ENCODE measurements at regions not wholly inside any gene's neighbourhood (a gene's known extent, or its start where the extent isn't known, plus 50 kb on each side); places are given as distances from the start of the nearest gene placed in this dataset.

DNA sequence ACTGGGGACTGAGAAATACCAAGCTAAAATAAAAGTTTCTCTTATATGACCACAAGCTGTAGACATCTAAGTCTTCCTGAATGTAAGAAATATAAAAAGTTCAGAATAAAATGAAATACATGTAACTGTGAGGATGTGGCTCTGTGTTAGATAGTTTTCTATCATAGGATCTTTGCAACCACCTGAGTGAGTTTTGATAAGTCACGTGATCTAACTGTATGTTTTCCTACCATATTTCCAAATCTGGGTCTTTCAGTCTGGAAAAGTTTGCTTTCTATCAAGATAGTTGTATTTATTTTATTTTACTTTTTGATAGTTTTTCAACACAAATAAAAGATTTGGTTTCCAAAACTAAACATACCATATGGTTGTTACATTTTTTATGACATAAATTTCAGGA is 1905.8 kb upstream of the ACO1 start:
- no peak for DNase-seq (ENCODE audit: low spot score in 2 of 2)
- no peaks in the 10 kb centered on the region for H3K9me3 ChIP-seq
- no peak overlapping the region for H3K4me3 ChIP-seq
- no peaks in the 10 kb centered on the region for H3K27me3 ChIP-seq (ENCODE audit: low read depth)
- no peaks in the 10 kb centered on the region for H3K36me3 ChIP-seq (replicated peaks)
- H3K4me1 ChIP-seq, result no peaks in the 10 kb centered on the region
- in situ Hi-C loops (cut with MboI; ENCODE audit: low sequenced_read_pairs), result no loop called here

DNA sequence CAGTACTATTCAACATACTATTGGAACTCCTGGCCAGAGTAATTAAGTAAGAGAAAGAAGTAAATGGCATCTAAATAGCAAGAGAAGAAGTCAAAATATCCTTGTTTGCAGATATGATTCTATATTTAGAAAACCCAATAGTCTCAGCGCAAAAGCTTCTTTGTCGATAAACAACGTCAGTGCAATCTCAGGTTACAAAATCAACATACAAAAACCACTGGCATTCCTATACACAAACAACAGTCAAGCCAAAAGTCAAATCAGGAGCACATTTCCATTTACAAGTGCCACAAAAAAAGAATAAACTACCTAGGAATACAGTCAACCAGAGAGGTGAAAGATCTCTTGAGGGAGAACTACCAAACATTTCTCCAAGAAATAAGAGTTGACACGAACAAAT is 1901.9 kb upstream of the ACO1 start:
- H3K4me3 ChIP-seq, result no peak overlapping the region
- no peak for DNase-seq (ENCODE audit: low spot score in 2 of 2)
- in situ Hi-C loops (cut with MboI; ENCODE audit: low sequenced_read_pairs), result no loop called here
- H3K4me1 ChIP-seq, result no peaks in the 10 kb centered on the region
- H3K27me3 ChIP-seq (ENCODE audit: low read depth), result no peaks in the 10 kb centered on the region
- H3K9me3 ChIP-seq, result no peaks in the 10 kb centered on the region
- H3K36me3 ChIP-seq (replicated peaks), result no peaks in the 10 kb centered on the region

DNA sequence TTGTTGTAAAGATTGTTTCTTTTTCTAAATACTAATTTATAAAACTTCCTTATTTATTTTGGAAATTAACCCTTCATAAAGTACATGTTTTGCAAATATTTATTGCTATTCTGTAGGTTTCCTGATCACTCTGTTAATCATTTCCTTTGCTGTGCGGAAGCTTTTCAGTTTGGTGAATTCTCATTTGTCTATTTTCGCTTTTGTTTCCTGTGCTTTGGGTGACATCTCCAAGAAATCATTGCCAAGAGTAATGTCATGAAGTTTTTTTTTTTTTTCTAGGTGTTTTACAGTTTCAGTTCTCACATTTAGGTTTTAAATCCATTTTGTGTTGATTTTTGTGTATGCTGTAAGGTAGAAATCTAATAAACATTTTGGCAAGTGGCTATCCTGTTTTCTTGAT is 1899.8 kb upstream of the ACO1 start:
- no peaks in the 10 kb centered on the region for H3K9me3 ChIP-seq
- no peak overlapping the region for H3K4me3 ChIP-seq
- H3K4me1 ChIP-seq, result no peaks in the 10 kb centered on the region
- H3K27me3 ChIP-seq (ENCODE audit: low read depth), result no peaks in the 10 kb centered on the region
- H3K36me3 ChIP-seq (replicated peaks), result no peaks in the 10 kb centered on the region
- no peak for DNase-seq (ENCODE audit: low spot score in 2 of 2)
- in situ Hi-C loops (cut with MboI; ENCODE audit: low sequenced_read_pairs), result no loop called here

DNA sequence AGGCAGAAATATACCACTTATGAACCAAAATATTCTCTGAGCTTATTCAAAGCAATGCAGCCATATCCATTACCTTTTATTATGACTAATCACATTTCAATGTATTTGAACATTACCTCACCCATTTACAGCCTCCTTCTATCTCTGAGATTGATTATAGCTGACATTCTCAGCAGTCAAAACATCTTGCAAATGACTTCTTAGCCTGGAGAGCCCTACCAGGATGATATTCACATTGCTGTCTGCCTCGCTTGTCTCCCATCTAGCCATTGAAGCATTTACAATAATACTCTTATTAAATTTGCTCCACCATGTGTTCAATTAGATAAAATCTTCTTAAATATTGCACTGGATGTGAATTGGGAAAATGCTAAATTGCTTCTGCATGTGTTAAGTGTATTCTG is 1879.9 kb upstream of the ACO1 start:
- Histone ChIP-seq H3K27me3 (ENCODE audit: low read depth) (no peaks in the 10 kb centered on the region), H3K4me3 (no peak overlapping the region), H3K4me1 (no peaks in the 10 kb centered on the region), H3K9me3 (no peaks in the 10 kb centered on the region), H3K36me3 (replicated peaks) (no peaks in the 10 kb centered on the region)
- no peak for DNase-seq (ENCODE audit: low spot score in 2 of 2)
- in situ Hi-C loops (cut with MboI; ENCODE audit: low sequenced_read_pairs), result no loop called here

DNA sequence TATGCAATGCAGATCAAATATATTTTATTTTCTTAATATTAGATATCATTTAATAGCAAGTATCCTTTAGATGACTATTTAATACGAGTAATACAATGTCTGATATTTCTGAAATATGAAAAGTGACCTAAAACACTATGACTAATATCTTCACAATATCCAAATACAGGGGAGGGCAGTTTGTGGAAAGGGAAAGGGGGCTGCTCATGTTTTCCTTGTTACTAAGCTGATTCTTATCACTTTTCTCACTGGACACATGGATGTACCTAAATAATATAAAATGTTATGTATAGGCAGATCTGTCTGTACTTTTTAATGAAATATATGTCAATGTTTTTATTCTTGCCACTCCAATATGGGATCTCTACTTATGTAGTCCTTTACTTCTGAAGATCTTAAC is 1879.1 kb upstream of the ACO1 start:
- no peak for DNase-seq (ENCODE audit: low spot score in 2 of 2)
- Histone ChIP-seq H3K9me3 (no peaks in the 10 kb centered on the region), H3K36me3 (replicated peaks) (no peaks in the 10 kb centered on the region), H3K4me1 (no peaks in the 10 kb centered on the region), H3K4me3 (no peak overlapping the region), H3K27me3 (ENCODE audit: low read depth) (no peaks in the 10 kb centered on the region)
- in situ Hi-C loops (cut with MboI; ENCODE audit: low sequenced_read_pairs), result no loop called here

DNA sequence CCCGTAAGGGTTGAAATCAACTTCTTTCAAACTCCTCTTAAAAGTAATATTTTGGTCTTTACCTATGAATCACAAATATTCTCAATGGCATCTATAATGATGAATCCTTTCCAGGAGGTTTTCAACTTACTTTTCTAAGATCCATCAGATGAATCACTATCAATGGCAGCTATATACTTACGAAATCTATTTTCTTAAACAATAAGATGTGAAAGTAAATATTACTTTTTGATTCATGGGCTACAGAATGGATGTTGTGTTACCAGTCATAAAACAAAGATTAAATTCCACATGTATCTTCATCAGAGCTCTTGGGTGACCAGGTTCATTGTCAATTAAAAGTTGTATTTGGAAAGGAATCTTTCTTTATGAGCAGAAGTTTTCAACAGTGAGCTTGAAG is 1877.7 kb upstream of the ACO1 start:
- in situ Hi-C loops (cut with MboI; ENCODE audit: low sequenced_read_pairs), result no loop called here
- H3K27me3 ChIP-seq (ENCODE audit: low read depth), result no peaks in the 10 kb centered on the region
- H3K36me3 ChIP-seq (replicated peaks), result no peaks in the 10 kb centered on the region
- H3K9me3 ChIP-seq, result no peaks in the 10 kb centered on the region
- DNase-seq (ENCODE audit: low spot score in 2 of 2), result no peak
- no peaks in the 10 kb centered on the region for H3K4me1 ChIP-seq
- H3K4me3 ChIP-seq, result no peak overlapping the region

DNA sequence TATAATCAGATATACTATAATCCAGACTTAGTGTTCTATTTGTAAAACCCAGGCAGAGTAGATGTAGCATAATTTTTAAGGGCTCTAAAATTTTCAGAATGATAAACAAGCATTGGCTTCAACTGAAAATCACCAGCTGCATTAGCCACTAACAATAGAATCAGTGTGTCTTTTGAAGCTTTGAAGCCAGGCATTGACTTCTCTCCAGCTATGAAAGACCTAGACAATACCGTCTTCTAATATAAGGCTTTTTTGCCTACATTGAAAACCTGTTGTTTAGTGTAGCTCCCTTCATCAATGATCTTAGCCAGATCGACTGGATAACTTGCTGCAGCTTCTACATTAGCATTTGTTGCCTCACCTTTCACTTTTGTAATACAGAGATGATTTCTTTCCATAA is 1877.3 kb upstream of the ACO1 start:
- Histone ChIP-seq H3K4me3 (no peak overlapping the region), H3K27me3 (ENCODE audit: low read depth) (no peaks in the 10 kb centered on the region), H3K9me3 (no peaks in the 10 kb centered on the region), H3K4me1 (no peaks in the 10 kb centered on the region), H3K36me3 (replicated peaks) (no peaks in the 10 kb centered on the region)
- no peak for DNase-seq (ENCODE audit: low spot score in 2 of 2)
- in situ Hi-C loops (cut with MboI; ENCODE audit: low sequenced_read_pairs), result no loop called here

DNA sequence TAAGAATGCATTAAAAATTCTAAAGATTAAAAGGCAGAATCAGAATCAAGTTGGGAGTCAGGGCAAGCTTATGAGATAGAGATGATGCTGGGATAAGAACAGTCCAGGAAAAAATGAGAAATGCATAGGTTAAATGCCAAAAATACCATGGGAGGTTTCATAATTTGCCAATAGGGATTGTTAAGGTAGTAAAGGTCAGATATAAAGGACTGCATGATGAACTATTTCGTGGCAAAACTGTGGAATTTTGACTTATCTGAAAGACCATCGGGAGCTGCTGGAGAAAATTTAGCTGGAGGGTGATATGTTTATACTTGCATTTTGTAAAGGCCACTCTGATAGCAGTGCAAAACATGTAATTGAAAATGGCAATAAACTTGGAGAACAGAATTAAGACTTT is 1872.8 kb upstream of the ACO1 start:
- Histone ChIP-seq H3K27me3 (ENCODE audit: low read depth) (no peaks in the 10 kb centered on the region), H3K4me3 (no peak overlapping the region), H3K36me3 (replicated peaks) (no peaks in the 10 kb centered on the region), H3K9me3 (no peaks in the 10 kb centered on the region), H3K4me1 (no peaks in the 10 kb centered on the region)
- in situ Hi-C loops (cut with MboI; ENCODE audit: low sequenced_read_pairs), result no loop called here
- no peak for DNase-seq (ENCODE audit: low spot score in 2 of 2)

DNA sequence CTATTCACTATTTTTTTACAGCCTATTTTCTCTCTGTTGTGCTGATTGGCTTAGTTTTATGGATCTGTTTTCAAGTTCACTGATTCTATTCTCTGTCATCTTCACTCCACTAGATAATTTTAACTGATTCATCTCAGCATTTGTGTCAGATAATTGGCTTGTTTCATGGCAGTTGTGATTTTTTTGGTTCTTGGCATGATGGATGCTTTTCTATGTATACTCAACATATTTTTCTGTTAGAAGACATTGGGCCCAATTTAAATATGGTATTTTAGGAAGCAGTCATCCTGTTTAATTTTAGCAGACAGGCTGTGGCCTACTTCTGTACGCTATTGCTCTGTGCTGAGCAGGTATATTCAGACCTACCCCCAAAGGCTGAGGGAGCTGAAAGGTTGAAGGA is 1865.3 kb upstream of the ACO1 start:
- H3K4me1 ChIP-seq, result no peaks in the 10 kb centered on the region
- DNase-seq (ENCODE audit: low spot score in 2 of 2), result no peak
- no peak overlapping the region for H3K4me3 ChIP-seq
- no peaks in the 10 kb centered on the region for H3K9me3 ChIP-seq
- H3K36me3 ChIP-seq (replicated peaks), result no peaks in the 10 kb centered on the region
- in situ Hi-C loops (cut with MboI; ENCODE audit: low sequenced_read_pairs), result no loop called here
- H3K27me3 ChIP-seq (ENCODE audit: low read depth), result no peaks in the 10 kb centered on the region

DNA sequence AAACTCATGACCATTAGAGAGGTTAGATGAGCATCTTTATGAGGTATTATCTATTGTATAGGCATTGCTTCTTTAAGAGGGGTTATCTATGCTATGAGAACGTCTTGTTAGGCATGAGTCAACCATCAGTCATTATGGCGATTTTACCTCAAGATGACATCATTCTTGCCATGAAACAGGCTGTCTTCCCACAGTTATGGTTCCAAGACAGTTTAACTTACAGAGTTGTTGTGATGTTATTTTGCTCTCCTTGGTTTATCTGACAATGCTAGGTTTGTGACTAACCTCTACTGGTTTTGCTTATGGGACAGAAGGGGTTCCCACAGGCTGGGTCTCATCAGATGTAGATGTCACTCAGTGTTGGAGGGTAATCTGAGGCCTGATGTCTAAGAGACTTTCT is 1864.7 kb upstream of the ACO1 start:
- Histone ChIP-seq H3K9me3 (no peaks in the 10 kb centered on the region), H3K27me3 (ENCODE audit: low read depth) (no peaks in the 10 kb centered on the region), H3K36me3 (replicated peaks) (no peaks in the 10 kb centered on the region), H3K4me3 (no peak overlapping the region), H3K4me1 (no peaks in the 10 kb centered on the region)
- no peak for DNase-seq (ENCODE audit: low spot score in 2 of 2)
- in situ Hi-C loops (cut with MboI; ENCODE audit: low sequenced_read_pairs), result no loop called here

DNA sequence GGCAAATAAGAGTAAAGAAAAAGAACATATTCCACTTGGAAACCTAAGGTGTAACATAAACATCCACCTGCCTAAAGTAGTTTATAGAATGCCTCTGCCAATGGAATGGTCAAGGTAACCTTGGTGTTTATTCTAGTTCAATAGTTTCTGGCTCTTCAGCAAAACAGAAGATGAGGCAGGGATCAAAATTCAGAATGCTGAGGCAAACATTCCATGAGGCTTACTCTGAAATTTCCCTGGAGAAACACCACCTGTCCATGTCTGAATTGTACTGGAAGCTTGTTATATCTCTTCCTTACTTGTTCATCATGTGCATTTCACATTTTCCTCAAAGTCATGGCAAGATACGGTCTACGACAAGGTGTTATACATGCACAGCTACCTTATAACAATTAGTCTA is 1862.4 kb upstream of the ACO1 start:
- no peaks in the 10 kb centered on the region for H3K9me3 ChIP-seq
- H3K27me3 ChIP-seq (ENCODE audit: low read depth), result no peaks in the 10 kb centered on the region
- in situ Hi-C loops (cut with MboI; ENCODE audit: low sequenced_read_pairs), result no loop called here
- H3K4me3 ChIP-seq, result no peak overlapping the region
- no peak for DNase-seq (ENCODE audit: low spot score in 2 of 2)
- H3K36me3 ChIP-seq (replicated peaks), result no peaks in the 10 kb centered on the region
- no peaks in the 10 kb centered on the region for H3K4me1 ChIP-seq

DNA sequence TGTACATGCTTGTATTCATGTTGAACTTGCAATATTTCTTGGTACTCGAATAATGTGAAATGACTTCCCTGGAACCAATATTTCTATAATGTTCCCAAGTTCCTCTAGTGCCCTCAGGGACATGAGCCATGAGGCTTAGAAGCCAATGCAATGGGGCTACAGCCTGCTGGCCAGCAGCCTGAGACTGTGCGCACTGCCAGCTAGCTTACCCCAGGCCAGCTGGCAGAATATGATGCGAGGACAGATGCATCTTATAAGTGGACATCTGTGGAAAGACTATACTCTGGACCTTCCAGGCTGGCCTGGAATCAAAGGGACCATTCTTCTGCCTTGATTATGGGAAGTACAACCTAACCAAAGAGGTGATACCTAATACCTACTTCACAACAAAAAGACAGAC is 1862.0 kb upstream of the ACO1 start:
- no peaks in the 10 kb centered on the region for H3K9me3 ChIP-seq
- no peak overlapping the region for H3K4me3 ChIP-seq
- in situ Hi-C loops (cut with MboI; ENCODE audit: low sequenced_read_pairs), result no loop called here
- H3K4me1 ChIP-seq, result no peaks in the 10 kb centered on the region
- DNase-seq (ENCODE audit: low spot score in 2 of 2), result no peak
- H3K36me3 ChIP-seq (replicated peaks), result no peaks in the 10 kb centered on the region
- no peaks in the 10 kb centered on the region for H3K27me3 ChIP-seq (ENCODE audit: low read depth)

DNA sequence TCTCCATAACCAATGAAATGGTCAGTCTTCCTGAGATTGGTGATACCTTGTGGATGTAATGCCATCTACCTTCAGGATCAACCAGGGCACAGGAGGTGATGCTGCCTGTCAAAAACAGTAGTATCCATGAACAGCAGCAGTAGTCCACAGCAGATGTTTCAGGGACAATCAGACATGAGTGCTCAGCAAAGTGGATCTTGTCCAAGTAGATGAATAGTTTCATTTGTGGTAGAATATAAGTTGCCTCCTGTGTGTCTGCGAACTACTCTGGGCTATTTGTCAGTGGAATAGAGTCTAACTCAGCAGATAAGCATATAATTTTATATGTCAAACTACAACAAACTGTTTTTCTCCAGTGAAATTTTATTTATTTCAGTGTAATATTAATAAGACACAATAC is 1860.1 kb upstream of the ACO1 start:
- Histone ChIP-seq H3K4me1 (no peaks in the 10 kb centered on the region), H3K9me3 (no peaks in the 10 kb centered on the region), H3K27me3 (ENCODE audit: low read depth) (no peaks in the 10 kb centered on the region), H3K36me3 (replicated peaks) (no peaks in the 10 kb centered on the region), H3K4me3 (no peak overlapping the region)
- no peak for DNase-seq (ENCODE audit: low spot score in 2 of 2)
- in situ Hi-C loops (cut with MboI; ENCODE audit: low sequenced_read_pairs), result no loop called here

DNA sequence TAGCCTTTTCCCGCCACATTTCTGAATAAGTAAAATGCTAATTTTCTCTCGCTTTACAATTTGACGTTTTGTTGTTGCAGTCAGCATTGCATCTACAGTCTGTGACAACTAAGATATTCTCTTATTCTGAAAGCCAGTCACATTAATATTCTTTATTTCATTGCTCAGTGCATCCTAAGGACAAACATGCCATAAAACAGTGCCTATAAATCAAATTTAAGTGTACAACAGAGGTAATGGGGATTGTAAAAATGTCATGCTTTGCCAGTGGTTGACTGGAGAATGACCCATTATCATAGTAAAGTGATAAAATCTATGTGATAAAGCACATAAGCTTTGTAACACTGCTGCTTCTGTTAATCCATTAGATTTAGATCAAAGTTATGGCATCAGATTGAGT is 1850.0 kb upstream of the ACO1 start:
- H3K9me3 ChIP-seq, result no peaks in the 10 kb centered on the region; the same call in 1 of the 2 replicates
- H3K27me3 ChIP-seq (ENCODE audit: low read depth), result no peaks in the 10 kb centered on the region
- H3K4me3 ChIP-seq, result no peak overlapping the region
- H3K4me1 ChIP-seq, result no peaks in the 10 kb centered on the region
- H3K36me3 ChIP-seq (replicated peaks), result no peaks in the 10 kb centered on the region
- no peak for DNase-seq (ENCODE audit: low spot score in 2 of 2)
- in situ Hi-C loops (cut with MboI; ENCODE audit: low sequenced_read_pairs), result no loop called here

DNA sequence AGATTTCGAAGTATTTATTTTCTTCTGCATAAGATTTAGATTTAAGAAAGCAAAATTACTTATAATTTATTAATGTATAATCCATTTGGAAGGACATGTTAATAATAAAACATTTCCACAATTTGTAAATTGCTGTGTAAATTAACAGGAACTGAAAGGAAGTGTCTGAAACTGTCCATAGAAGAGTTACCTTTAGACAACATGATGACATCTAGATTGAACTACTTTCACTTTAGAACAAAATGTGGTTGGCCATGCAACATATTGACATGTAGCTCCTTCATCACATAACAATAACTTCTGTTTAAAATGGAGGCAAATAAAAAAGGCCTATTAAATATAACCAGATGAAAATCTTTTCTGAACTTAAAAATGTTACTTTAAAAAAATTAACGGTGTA is 1849.5 kb upstream of the ACO1 start:
- H3K36me3 ChIP-seq (replicated peaks), result no peaks in the 10 kb centered on the region
- no peaks in the 10 kb centered on the region for H3K27me3 ChIP-seq (ENCODE audit: low read depth)
- no peak for DNase-seq (ENCODE audit: low spot score in 2 of 2)
- no peaks in the 10 kb centered on the region for H3K4me1 ChIP-seq
- in situ Hi-C loops (cut with MboI; ENCODE audit: low sequenced_read_pairs), result no loop called here
- no peaks in the 10 kb centered on the region; the same call in 1 of the 2 replicates for H3K9me3 ChIP-seq
- H3K4me3 ChIP-seq, result no peak overlapping the region

All from HAP-1 (cell line).